HT-29 (cell line): ENCODE measurements at regions not wholly inside any gene's neighbourhood (a gene's known extent, or its start where the extent isn't known, plus 50 kb on each side); places are given as distances from the start of the nearest gene placed in this dataset.

Source experiments
- DNase-seq: peaks from one replicate; pipeline ENCODE4 v3.0.0-alpha.2; 2015; ENCODE audit warnings: low spot score

- peak; percentile 93 for DNase-seq
These were observed 690.8 kb upstream of the ARGLU1 start for GRCh38 chr13:107258599-107259187.

GRCh38 chr13:107254392-107254791 is 686.5 kb upstream of the ARGLU1 start:
- peak; percentile 31 for DNase-seq

GRCh38 chr13:107252428-107252827 is 684.5 kb upstream of the ARGLU1 start:
- DNase-seq, result no peak

- DNase-seq, result no peak
These were observed 684.1 kb upstream of the ARGLU1 start for GRCh38 chr13:107252021-107252420.

GRCh38 chr13:107251341-107251740 is 683.4 kb upstream of the ARGLU1 start:
- DNase-seq, result no peak

GRCh38 chr13:107250628-107251027 is 682.7 kb upstream of the ARGLU1 start:
- DNase-seq, result no peak

- no peak for DNase-seq
These were observed 676.3 kb upstream of the ARGLU1 start for GRCh38 chr13:107244241-107244640.

- no peak for DNase-seq
These were observed 674.2 kb upstream of the ARGLU1 start for GRCh38 chr13:107242138-107242537.

- DNase-seq, result no peak
These were observed 673.4 kb upstream of the ARGLU1 start for GRCh38 chr13:107241381-107241780.

GRCh38 chr13:107239213-107239612 is 671.3 kb upstream of the ARGLU1 start:
- no peak for DNase-seq

- DNase-seq, result no peak
These were observed 670.5 kb upstream of the ARGLU1 start for GRCh38 chr13:107238262-107238981.

- no peak for DNase-seq
These were observed 666.6 kb upstream of the ARGLU1 start for GRCh38 chr13:107234319-107235073.

GRCh38 chr13:107233541-107233940 is 665.6 kb upstream of the ARGLU1 start:
- no peak for DNase-seq

- no peak for DNase-seq
These were observed 664.0 kb upstream of the ARGLU1 start for GRCh38 chr13:107231944-107232343.

GRCh38 chr13:107223867-107224266 is 655.9 kb upstream of the ARGLU1 start:
- no peak for DNase-seq

GRCh38 chr13:107222597-107222996 is 654.7 kb upstream of the ARGLU1 start:
- DNase-seq, result no peak

- no peak for DNase-seq
These were observed 652.3 kb upstream of the ARGLU1 start for GRCh38 chr13:107220245-107220644.

GRCh38 chr13:107217251-107217650 is 649.3 kb upstream of the ARGLU1 start:
- DNase-seq, result no peak

GRCh38 chr13:107216046-107216755 is 648.3 kb upstream of the ARGLU1 start:
- no peak for DNase-seq

GRCh38 chr13:107211073-107211472 is 643.1 kb upstream of the ARGLU1 start:
- peak; percentile 97 for DNase-seq

- no peak for DNase-seq
These were observed 642.7 kb upstream of the ARGLU1 start for GRCh38 chr13:107210723-107211030.
